SK-N-SH (cell line): ENCODE measurements at regions not wholly inside any gene's neighbourhood (a gene's known extent, or its start where the extent isn't known, plus 50 kb on each side); places are given as distances from the start of the nearest gene placed in this dataset.

Experiments
- CTCF ChIA-PET: fragments of 300-600, 350-600 bp; formaldehyde crosslinking; extraction: SDS; loops from one replicate; lab custom pipeline; 2021; lab: Yijun Ruan, JAX
- POLR2A ChIA-PET: fragments of 350-600 bp; sonication (Branson Sonifier 250); formaldehyde crosslinking; extraction: SDS; loops from one replicate; lab custom pipeline; 2020; ENCODE audit warnings: antibody characterized with exemption, inconsistent platforms; lab: Yijun Ruan, JAX
- DNase-seq: peaks from one replicate; pipeline ENCODE4 v3.0.0; 2012
- H2AFZ ChIP-seq: fragments of 200-600 bp; sonication (generic); 2 replicates; pipeline ENCODE4 v1.8.1; 2016; ENCODE audit warnings: antibody characterized with exemption, mild to moderate bottlenecking, low read depth
- H3F3A ChIP-seq: fragments of 200-600 bp; sonication (generic); replicated peaks from 2 replicates; pipeline ENCODE3; 2016; ENCODE audit warnings: antibody characterized with exemption, mild to moderate bottlenecking; ENCODE audit not compliant: insufficient read depth
- H3K27ac ChIP-seq, 2 experiments: fragments of 200-500 bp in 1 of 2; fragments of 200-600 bp in 1 of 2; sonication (Bioruptor generic) in 1 of 2; sonication (generic), shearing (Covaris generic) in 1 of 2; 2 replicates each; pipeline versions ENCODE4 v1.5.1 to v1.6.1; 2014 to 2016; ENCODE audit warnings: low read depth in 2 of 2, inconsistent platforms in 1 of 2, low read length in 1 of 2, mild to moderate bottlenecking in 1 of 2, mixed read lengths in 1 of 2
- H3K27me3 ChIP-seq: fragments of 200-600 bp; sonication (generic), shearing (Covaris generic); 2 replicates; pipeline ENCODE4 v1.6.1; 2016; ENCODE audit warnings: mixed run types; ENCODE audit not compliant: insufficient read depth
- H3K36me3 ChIP-seq, 2 experiments: fragments of 200-500 bp in 1 of 2; fragments of 200-600 bp in 1 of 2; sonication (Bioruptor generic) in 1 of 2; sonication (generic) in 1 of 2; replicated peaks in 1 of 2; 2 replicates each; pipeline versions ENCODE3 to v1.5.1; 2014 to 2016; ENCODE audit warnings: low read length in 1 of 2, mild to moderate bottlenecking in 1 of 2; ENCODE audit not compliant: insufficient read depth in 2 of 2, control insufficient read depth in 1 of 2
- H3K4me1 ChIP-seq, 2 experiments: fragments of 200-500 bp in 1 of 2; fragments of 200-600 bp in 1 of 2; sonication (Bioruptor generic) in 1 of 2; sonication (generic), shearing (Covaris generic) in 1 of 2; 2 replicates each; pipeline versions ENCODE4 v1.5.1 to v1.6.1; 2014 to 2016; ENCODE audit warnings: low read depth in 1 of 2, low read length in 1 of 2, mixed run types in 1 of 2; ENCODE audit not compliant: insufficient read depth in 2 of 2, control insufficient read depth in 1 of 2
- H3K4me2 ChIP-seq: fragments of 200-600 bp; sonication (generic), shearing (Covaris generic); 2 replicates; pipeline ENCODE4 v1.6.1; 2017; ENCODE audit warnings: mixed run types
- H3K4me3 ChIP-seq, 2 experiments: fragments of 200-500 bp in 1 of 2; fragments of 200-600 bp in 1 of 2; sonication (Bioruptor generic) in 1 of 2; sonication (generic), shearing (Covaris generic) in 1 of 2; 2 replicates each; pipeline versions ENCODE4 v1.5.1 to v1.8.1; 2014 to 2016; ENCODE audit warnings: low read depth in 2 of 2, inconsistent platforms in 1 of 2, low read length in 1 of 2, mild to moderate bottlenecking in 1 of 2, mixed read lengths in 1 of 2, moderate library complexity in 1 of 2
- H3K79me2 ChIP-seq: fragments of 200-600 bp; sonication (generic); 2 replicates; pipeline ENCODE4 v1.8.1; 2017; ENCODE audit warnings: mild to moderate bottlenecking; ENCODE audit not compliant: insufficient read depth
- H3K9ac ChIP-seq: fragments of 200-600 bp; sonication (generic); 2 replicates; pipeline ENCODE4 v1.6.1; 2017; ENCODE audit warnings: mixed run types
- H3K9me2 ChIP-seq: fragments of 200-600 bp; sonication (generic); 2 replicates; pipeline ENCODE4 v1.6.1; 2017; ENCODE audit warnings: mixed run types
- H3K9me3 ChIP-seq: fragments of 200-600 bp; sonication (generic); 2 replicates; pipeline ENCODE4 v1.6.1; 2017; ENCODE audit warnings: mixed run types, mild to moderate bottlenecking, moderate library complexity
- H4K20me1 ChIP-seq: fragments of 200-600 bp; sonication (generic); 2 replicates; pipeline ENCODE4 v1.6.1; 2017; ENCODE audit warnings: mild to moderate bottlenecking, mixed run types; ENCODE audit not compliant: insufficient read depth
- CTCF ChIP-seq: fragments of 200-600 bp; sonication (generic); IDR thresholded peaks from 2 replicates; pipeline ENCODE4 v1.6.1; 2017; ENCODE audit warnings: antibody characterized with exemption, mild to moderate bottlenecking, moderate library complexity
- ELF1 ChIP-seq: IDR thresholded peaks from 2 replicates; pipeline ENCODE4 v1.4.0; 2012
- EP300 ChIP-seq, 2 experiments: IDR thresholded peaks; 2 replicates each; pipeline versions ENCODE4 v1.4.0 to v1.6.1; 2012; ENCODE audit warnings: borderline replicate concordance in 1 of 2, low read depth in 1 of 2, low read length in 1 of 2
- EZH2phosphoT487 ChIP-seq: fragments of 200-600 bp; sonication (generic); IDR thresholded peaks from 2 replicates; pipeline ENCODE4 v1.6.1; 2017; ENCODE audit warnings: low read depth, mixed run types, mild to moderate bottlenecking, antibody characterized with exemption, moderate library complexity, borderline replicate concordance
- FOXJ3 ChIP-seq: sonication (generic); formaldehyde crosslinking; IDR thresholded peaks from 2 replicates; pipeline ENCODE4 v1.5.1; 2020; ENCODE audit warnings: mild to moderate bottlenecking, missing genetic modification reagents
- GATA2 ChIP-seq: sonication (generic); formaldehyde crosslinking; IDR thresholded peaks from 2 replicates; pipeline ENCODE4 v1.5.0; 2020; ENCODE audit warnings: mild to moderate bottlenecking, missing genetic modification reagents
- IRF3 ChIP-seq: fragments of 150-350 bp; IDR thresholded peaks from 2 replicates; pipeline ENCODE4 v1.6.1; 2016; ENCODE audit warnings: mild to moderate bottlenecking, low read depth, low read length
- MAX ChIP-seq: IDR thresholded peaks from 2 replicates; pipeline ENCODE4 v1.4.0; 2012; ENCODE audit warnings: low read depth
- MEF2A ChIP-seq: IDR thresholded peaks from 2 replicates; pipeline ENCODE4 v1.4.0; 2012; ENCODE audit warnings: low read depth, borderline replicate concordance
- MXI1 ChIP-seq: IDR thresholded peaks from 2 replicates; pipeline ENCODE4 v1.6.1; 2012; ENCODE audit warnings: mild to moderate bottlenecking, low read depth, low read length, improper control_type of control experiment
- POLR2AphosphoS5 ChIP-seq: IDR thresholded peaks from 2 replicates; pipeline ENCODE4 v1.6.1; 2012; ENCODE audit warnings: low read depth, low read length
- RCOR1 ChIP-seq: fragments of 150-350 bp; IDR thresholded peaks from 2 replicates; pipeline ENCODE4 v1.6.1; 2017; ENCODE audit warnings: antibody characterized with exemption, low read length
- RXRA ChIP-seq: IDR thresholded peaks from 2 replicates; pipeline ENCODE4 v1.4.0; 2012; ENCODE audit warnings: low read depth, mild to moderate bottlenecking, borderline replicate concordance
- SIN3A ChIP-seq: IDR thresholded peaks from 2 replicates; pipeline ENCODE4 v1.6.1; 2012; ENCODE audit warnings: low read depth, mild to moderate bottlenecking, low read length, moderate library complexity, borderline replicate concordance
- TCF12 ChIP-seq: IDR thresholded peaks from 2 replicates; pipeline ENCODE4 v1.4.0; 2012
- YY1 ChIP-seq: IDR thresholded peaks from 2 replicates; pipeline ENCODE4 v1.4.0; 2012; ENCODE audit warnings: low read depth, mild to moderate bottlenecking
- ZBTB33 ChIP-seq: IDR thresholded peaks from 2 replicates; pipeline ENCODE4 v1.4.0; 2012; ENCODE audit warnings: low read depth, borderline replicate concordance
- WGBS: methylation state at CpG from one replicate; pipeline ENCODE4 v1.1.6; 2017; ENCODE audit warnings: low lambda C conversion rate; 5-methylcytosine and 5-hydroxymethylcytosine counted together

GRCh38 chr6:147080225-147080624 lies 124.0 kb upstream of the STXBP5 start:
- Histone ChIP-seq H3K4me2 (no peak overlapping the region), H3K4me3 (no peak overlapping the region), H2AFZ (no peak overlapping the region)
- TF ChIP-seq ZBTB33 (no peak), SIN3A (no peak), YY1 (no peak), IRF3 (no peak), ELF1 (no peak), FOXJ3 (CRISPR knock-in tag) (no peak), RXRA (no peak), GATA2 (CRISPR knock-in tag) (no peak)
- TF ChIP-seq, all 33 proteins: peak for 0
- Histone ChIP-seq H4K20me1 (no peaks in the 10 kb centered on the region), H3K9ac (no peak overlapping the region), H3K36me3 (no peaks in the 10 kb centered on the region), H3K9me3 (no peaks in the 10 kb centered on the region), H3F3A (no peaks in the 10 kb centered on the region), H3K27me3 (no peaks in the 10 kb centered on the region), H3K79me2 (no peaks in the 10 kb centered on the region), H3K9me2 (no peaks in the 10 kb centered on the region), H3K4me1 (no peaks in the 10 kb centered on the region), H3K27ac (no peak overlapping the region)
- CTCF ChIA-PET: no interaction called here
- no peak for DNase-seq
- WGBS: 91% methylated on average over 4 of the region's 4 CpGs
- POLR2A ChIA-PET: no interaction called here

DNA sequence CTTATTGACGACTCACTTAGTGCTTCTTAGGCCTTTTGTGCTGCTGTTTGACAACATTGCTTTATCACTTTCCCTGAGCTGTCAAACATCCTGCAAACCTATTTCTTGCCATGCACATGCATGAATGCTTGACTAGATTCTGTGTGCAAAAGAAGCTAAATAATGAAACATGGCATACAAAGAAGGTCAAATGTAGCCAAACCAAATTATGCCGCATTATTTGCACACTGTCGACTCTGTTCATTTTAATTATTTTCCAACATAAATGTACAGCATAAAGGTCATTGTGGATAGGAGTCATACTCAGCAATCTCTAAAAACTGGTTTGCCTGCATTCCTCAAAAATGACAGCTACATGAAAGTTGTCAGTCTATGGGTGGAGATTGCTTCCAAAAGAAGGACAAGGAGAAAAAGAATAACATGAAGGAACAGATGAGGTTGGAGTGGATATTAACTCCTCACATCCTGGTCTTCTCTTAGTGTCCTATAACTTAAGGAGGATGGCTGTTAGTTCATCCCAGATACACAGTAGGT lies 123.1 kb upstream of the STXBP5 start:
- H2AFZ ChIP-seq: no peak overlapping the region
- POLR2A ChIA-PET: no interaction called here
- no peaks in the 10 kb centered on the region for H3K9me3 ChIP-seq
- WGBS: 82% methylated on average over 3 of the region's 3 CpGs
- no peaks in the 10 kb centered on the region for H3K27me3 ChIP-seq
- DNase-seq: no peak
- H3F3A ChIP-seq: no peaks in the 10 kb centered on the region
- no peak overlapping the region for H3K4me2 ChIP-seq
- no peaks in the 10 kb centered on the region for H4K20me1 ChIP-seq
- no peak overlapping the region for H3K27ac ChIP-seq
- H3K4me3 ChIP-seq: no peak overlapping the region
- no peaks in the 10 kb centered on the region for H3K9me2 ChIP-seq
- H3K4me1 ChIP-seq: no peaks in the 10 kb centered on the region
- H3K79me2 ChIP-seq: no peaks in the 10 kb centered on the region
- no peaks in the 10 kb centered on the region for H3K36me3 ChIP-seq
- CTCF ChIA-PET: no interaction called here
- no peak overlapping the region for H3K9ac ChIP-seq
- TF ChIP-seq ZBTB33 (no peak), MXI1 (no peak), CTCF (no peak), EP300 (IDR thresholded peaks at IDR 0.05; ENCODE audit: borderline replicate concordance in 1 of 2, low read depth in 1 of 2, low read length in 1 of 2) (no peak), MEF2A (no peak), MAX (no peak), EZH2phosphoT487 (no peak), POLR2AphosphoS5 (no peak), RCOR1 (no peak), TCF12 (no peak)
